Trophoblast cell (in vitro differentiated cells and primary cell): ENCODE measurements at regions not wholly inside any gene's neighbourhood (a gene's known extent, or its start where the extent isn't known, plus 50 kb on each side); places are given as distances from the start of the nearest gene placed in this dataset.
"Not testable (repeated sequence)": the region's sequence is repeated elsewhere in the genome, so short reads cannot be mapped to it uniquely, and the experiment has no call there.

Experiments
- DNase-seq, 2 donors: peaks; one replicate each; pipeline ENCODE4 v3.0.0-alpha.2; 2016
- H2AFZ ChIP-seq: 2 replicates; pipeline ENCODE4 v1.6.1; 2013; ENCODE audit warnings: low read length, moderate library complexity, mild to moderate bottlenecking; ENCODE audit not compliant: insufficient read depth, poor library complexity
- H2AK5ac ChIP-seq: 2 replicates; pipeline ENCODE4 v1.6.1; 2013; ENCODE audit warnings: mild to moderate bottlenecking, low read length
- H2BK120ac ChIP-seq: 2 replicates; pipeline ENCODE4 v1.6.1; 2013; ENCODE audit warnings: low read length, mild to moderate bottlenecking, moderate library complexity; ENCODE audit not compliant: insufficient read depth, poor library complexity
- H2BK12ac ChIP-seq: 2 replicates; pipeline ENCODE4 v1.6.1; 2013; ENCODE audit warnings: mild to moderate bottlenecking, low read length, moderate library complexity
- H2BK5ac ChIP-seq: 2 replicates; pipeline ENCODE4 v1.6.1; 2013; ENCODE audit warnings: low read length, low read depth, moderate library complexity, mild to moderate bottlenecking; ENCODE audit not compliant: poor library complexity
- H3K14ac ChIP-seq: 2 replicates; pipeline ENCODE4 v1.6.1; 2013; ENCODE audit warnings: mild to moderate bottlenecking, low read length
- H3K18ac ChIP-seq: 2 replicates; pipeline ENCODE4 v1.6.1; 2013; ENCODE audit warnings: mild to moderate bottlenecking, low read length
- H3K23ac ChIP-seq: 2 replicates; pipeline ENCODE4 v1.6.1; 2013; ENCODE audit warnings: low read length
- H3K27ac ChIP-seq: 2 replicates; pipeline ENCODE4 v1.5.1; 2013; ENCODE audit warnings: low read depth, mild to moderate bottlenecking, inconsistent platforms, low read length, moderate library complexity
- H3K27me3 ChIP-seq: 2 replicates; pipeline ENCODE4 v1.6.1; 2013; ENCODE audit warnings: inconsistent platforms, mild to moderate bottlenecking, low read length, moderate library complexity; ENCODE audit not compliant: insufficient read depth
- H3K36me3 ChIP-seq, 2 experiments: 1 replicate in 1 of 2; 2 replicates in 1 of 2; pipeline ENCODE4 v1.6.1; 2013; ENCODE audit warnings: low read length in 2 of 2, mild to moderate bottlenecking in 2 of 2, moderate library complexity in 1 of 2; ENCODE audit not compliant: insufficient read depth in 2 of 2, control insufficient read depth in 1 of 2
- H3K4ac ChIP-seq: 2 replicates; pipeline ENCODE4 v1.6.1; 2013; ENCODE audit warnings: low read depth, mild to moderate bottlenecking, low read length, moderate library complexity
- H3K4me1 ChIP-seq, 2 experiments: 1 replicate in 1 of 2; 2 replicates in 1 of 2; pipeline ENCODE4 v1.6.1; 2013; ENCODE audit warnings: low read length in 2 of 2, mild to moderate bottlenecking in 2 of 2, moderate library complexity in 1 of 2; ENCODE audit not compliant: insufficient read depth in 2 of 2, control insufficient read depth in 1 of 2
- H3K4me2 ChIP-seq: 2 replicates; pipeline ENCODE4 v1.6.1; 2013; ENCODE audit warnings: inconsistent platforms, mild to moderate bottlenecking, low read length, moderate library complexity
- H3K4me3 ChIP-seq: 2 replicates; pipeline ENCODE4 v1.5.1; 2013; ENCODE audit warnings: mild to moderate bottlenecking, low read depth, low read length, inconsistent platforms
- H3K79me1 ChIP-seq: one replicate; pipeline ENCODE4 v1.6.1; 2013; ENCODE audit warnings: low read length
- H3K79me2 ChIP-seq: 2 replicates; pipeline ENCODE4 v1.6.1; 2013; ENCODE audit warnings: low read length, mild to moderate bottlenecking; ENCODE audit not compliant: control insufficient read depth, insufficient read depth, poor library complexity
- H3K9ac ChIP-seq: 2 replicates; pipeline ENCODE4 v1.6.1; 2013; ENCODE audit warnings: mild to moderate bottlenecking, low read length
- H3K9me3 ChIP-seq: 2 replicates; pipeline ENCODE4 v1.6.1; 2013; ENCODE audit warnings: low read depth, mild to moderate bottlenecking, control low read depth, inconsistent platforms, low read length; ENCODE audit not compliant: insufficient read depth
- H4K12ac ChIP-seq: 2 replicates; pipeline ENCODE4 v1.6.1; 2013; ENCODE audit warnings: low read depth, mild to moderate bottlenecking, low read length, moderate library complexity
- H4K8ac ChIP-seq: 2 replicates; pipeline ENCODE4 v1.6.1; 2013; ENCODE audit warnings: low read depth, mild to moderate bottlenecking, low read length, moderate library complexity
- H4K91ac ChIP-seq: one replicate; pipeline ENCODE4 v1.6.1; 2013; ENCODE audit warnings: low read depth, mild to moderate bottlenecking, low read length, moderate library complexity
- WGBS: extraction: QIAGEN DNeasy Blood & Tissue Kit; methylation state at CpG from one replicate; pipeline ENCODE4 v1.1.7; 2013; ENCODE audit warnings: missing lambda C conversion rate; ENCODE audit not compliant: insufficient read length, insufficient coverage; ENCODE audit errors: extremely low coverage; 5-methylcytosine and 5-hydroxymethylcytosine counted together

GRCh38 chr11:45374130-45374529 is 88.0 kb upstream of the SYT13 start:
- Histone ChIP-seq H2AK5ac (no peak overlapping the region), H2BK120ac (no peak overlapping the region), H4K12ac (no peak overlapping the region), H2BK12ac (no peak overlapping the region), H3K79me2 (no peaks in the 10 kb centered on the region), H3K79me1 (no peaks in the 10 kb centered on the region), H4K8ac (no peak overlapping the region), H3K27me3 (no peaks in the 10 kb centered on the region), H4K91ac (no peak overlapping the region), H3K36me3 (no peaks in the 10 kb centered on the region), H3K27ac (no peak overlapping the region), H2BK5ac (no peak overlapping the region), H3K4me1 (no peaks in the 10 kb centered on the region), H3K4me3 (no peak overlapping the region), H2AFZ (no peak overlapping the region), H3K23ac (no peak overlapping the region), H3K9ac (no peak overlapping the region), H3K18ac (no peak overlapping the region), H3K9me3 (no peaks in the 10 kb centered on the region), H3K4ac (no peak overlapping the region), H3K14ac (no peak overlapping the region), H3K4me2 (no peak overlapping the region)
- no CpG with 5 or more reads among the region's 2 CpGs for WGBS
- DNase-seq = no peak

- no peak overlapping the region for H3K4me2 ChIP-seq
- no peak overlapping the region for H3K4me3 ChIP-seq
- H4K8ac ChIP-seq = no peak overlapping the region
- no peak overlapping the region for H2BK120ac ChIP-seq
- no peaks in the 10 kb centered on the region for H3K4me1 ChIP-seq
- H3K14ac ChIP-seq = no peak overlapping the region
- H3K9ac ChIP-seq = no peak overlapping the region
- DNase-seq = no peak
- no peak overlapping the region for H2BK5ac ChIP-seq
- H3K9me3 ChIP-seq = no peaks in the 10 kb centered on the region
- no peak overlapping the region for H3K27ac ChIP-seq
- no peak overlapping the region for H3K23ac ChIP-seq
- no peak overlapping the region for H2BK12ac ChIP-seq
- no peak overlapping the region for H2AFZ ChIP-seq
- H3K79me2 ChIP-seq = no peaks in the 10 kb centered on the region
- H3K79me1 ChIP-seq = no peaks in the 10 kb centered on the region
- no peak overlapping the region for H3K18ac ChIP-seq
- no peak overlapping the region for H2AK5ac ChIP-seq
- H3K4ac ChIP-seq = no peak overlapping the region
- no peak overlapping the region for H4K91ac ChIP-seq
- no peaks in the 10 kb centered on the region for H3K27me3 ChIP-seq
- no peak overlapping the region for H4K12ac ChIP-seq
- WGBS = no CpG with 5 or more reads among the region's 7 CpGs
- no peaks in the 10 kb centered on the region for H3K36me3 ChIP-seq
These were observed 87.4 kb upstream of the SYT13 start for GRCh38 chr11:45373506-45374035.

GRCh38 chr11:45372414-45372813 is 86.3 kb upstream of the SYT13 start:
- not testable (repeated sequence) for H3K4me2 ChIP-seq, H3K9me3 ChIP-seq, H3K27ac ChIP-seq, H3K79me1 ChIP-seq, H4K91ac ChIP-seq, H3K14ac ChIP-seq, H4K12ac ChIP-seq, H3K4me1 ChIP-seq, H2BK12ac ChIP-seq, H3K79me2 ChIP-seq, H3K23ac ChIP-seq, H2AK5ac ChIP-seq, H3K9ac ChIP-seq, H3K27me3 ChIP-seq, H3K36me3 ChIP-seq, H2AFZ ChIP-seq, H3K18ac ChIP-seq, H3K4ac ChIP-seq, H3K4me3 ChIP-seq, H2BK5ac ChIP-seq, H4K8ac ChIP-seq, H2BK120ac ChIP-seq, DNase-seq
- WGBS = no CpG with 5 or more reads among the region's 16 CpGs

- Histone ChIP-seq H4K12ac (no peak overlapping the region), H4K8ac (no peak overlapping the region), H2AK5ac (no peak overlapping the region), H3K14ac (no peak overlapping the region), H4K91ac (no peak overlapping the region), H2AFZ (no peak overlapping the region), H3K23ac (no peak overlapping the region), H3K27me3 (no peaks in the 10 kb centered on the region), H2BK12ac (no peak overlapping the region), H2BK120ac (no peak overlapping the region), H3K4me2 (peak overlapping the region; percentile 8), H3K27ac (no peak overlapping the region), H3K4me3 (no peak overlapping the region), H3K4me1 (no peaks in the 10 kb centered on the region), H3K18ac (no peak overlapping the region), H2BK5ac (no peak overlapping the region), H3K4ac (no peak overlapping the region), H3K9ac (no peak overlapping the region), H3K79me1 (no peaks in the 10 kb centered on the region), H3K79me2 (no peaks in the 10 kb centered on the region), H3K9me3 (no peaks in the 10 kb centered on the region), H3K36me3 (no peaks in the 10 kb centered on the region)
- no CpG with 5 or more reads among the region's 31 CpGs for whole genome bisulfite sequencing
- DNase-seq = peak; percentile 76 to 88
These were observed 85.3 kb upstream of the SYT13 start for GRCh38 chr11:45371251-45372115.
